ENCODE measurements at regions not wholly inside any gene's neighbourhood (a gene's known extent, or its start where the extent isn't known, plus 50 kb on each side); places are given as distances from the start of the nearest gene placed in this dataset.
"Not testable (repeated sequence)": the region's sequence is repeated elsewhere in the genome, so short reads cannot be mapped to it uniquely, and the experiment has no call there.

DNA sequence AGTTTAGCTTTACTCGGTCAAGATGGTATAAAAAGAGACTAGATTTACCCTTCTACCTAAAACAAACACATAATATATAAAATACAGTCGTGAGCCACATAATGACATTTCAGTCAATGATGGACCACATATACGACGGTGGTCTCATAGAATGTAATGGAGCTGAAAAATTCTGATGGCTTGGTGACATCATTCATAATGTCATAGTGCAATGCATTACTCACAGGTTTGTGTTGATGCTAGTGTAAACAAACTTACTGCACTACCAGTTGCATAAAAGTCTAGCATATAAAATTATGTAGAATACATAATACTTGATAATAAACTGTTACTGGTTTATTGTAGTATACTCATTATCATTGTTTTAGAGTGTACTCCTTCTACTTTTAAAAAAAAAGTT lies 115.9 kb upstream of the GDNF start:
- no peaks in the 10 kb centered on the region for H3K27me3 ChIP-seq
- 90% methylated on average over 4 of the region's 4 CpGs for WGBS

DNA sequence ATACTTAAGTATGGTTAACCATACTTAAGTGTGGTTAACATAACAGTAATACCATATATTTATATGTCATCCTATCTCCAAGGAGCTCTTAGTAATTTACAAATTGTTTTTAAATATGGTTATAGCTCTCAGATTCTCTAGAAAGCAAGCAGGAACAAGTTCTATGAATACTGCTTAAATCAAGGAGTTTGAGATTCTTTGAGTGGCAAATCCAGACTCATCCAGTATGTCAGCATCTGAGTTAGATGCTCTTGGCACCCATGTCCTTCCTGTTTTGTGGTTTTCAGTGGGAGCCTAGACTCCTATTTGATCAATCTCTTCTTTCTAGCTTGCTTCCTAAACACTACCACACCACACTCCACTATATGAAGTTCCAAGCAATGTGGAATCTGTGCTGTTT lies 114.7 kb upstream of the GDNF start:
- no peak for DNase-seq (ENCODE audit: extremely low spot score)
- Histone ChIP-seq H3K36me3 (no peaks in the 10 kb centered on the region), H3K27me3 (no peaks in the 10 kb centered on the region), H3K4me3 (no peak overlapping the region), H3K27ac (replicated peaks in 1 of 4) (no peak overlapping the region), H3K9me3 (peaks cover 0 to 21% (median 13%) of the 10 kb centered on the region in 4 donors), H3K4me1 (no peaks in the 10 kb centered on the region)
- intact Hi-C loops (cut with DNase I): no loop called here
- no peak for TF ChIP-seq EP300 (IDR thresholded peaks at IDR 0.05)
- TF ChIP-seq POLR2A (IDR thresholded peaks at IDR 0.05; ENCODE audit: low read depth): no peak
- TF ChIP-seq, protein P1, sequence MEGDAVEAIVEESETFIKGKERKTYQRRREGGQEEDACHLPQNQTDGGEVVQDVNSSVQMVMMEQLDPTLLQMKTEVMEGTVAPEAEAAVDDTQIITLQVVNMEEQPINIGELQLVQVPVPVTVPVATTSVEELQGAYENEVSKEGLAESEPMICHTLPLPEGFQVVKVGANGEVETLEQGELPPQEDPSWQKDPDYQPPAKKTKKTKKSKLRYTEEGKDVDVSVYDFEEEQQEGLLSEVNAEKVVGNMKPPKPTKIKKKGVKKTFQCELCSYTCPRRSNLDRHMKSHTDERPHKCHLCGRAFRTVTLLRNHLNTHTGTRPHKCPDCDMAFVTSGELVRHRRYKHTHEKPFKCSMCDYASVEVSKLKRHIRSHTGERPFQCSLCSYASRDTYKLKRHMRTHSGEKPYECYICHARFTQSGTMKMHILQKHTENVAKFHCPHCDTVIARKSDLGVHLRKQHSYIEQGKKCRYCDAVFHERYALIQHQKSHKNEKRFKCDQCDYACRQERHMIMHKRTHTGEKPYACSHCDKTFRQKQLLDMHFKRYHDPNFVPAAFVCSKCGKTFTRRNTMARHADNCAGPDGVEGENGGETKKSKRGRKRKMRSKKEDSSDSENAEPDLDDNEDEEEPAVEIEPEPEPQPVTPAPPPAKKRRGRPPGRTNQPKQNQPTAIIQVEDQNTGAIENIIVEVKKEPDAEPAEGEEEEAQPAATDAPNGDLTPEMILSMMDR (IDR thresholded peaks at IDR 0.05): no peak
- TF ChIP-seq POLR2AphosphoS5 (IDR thresholded peaks at IDR 0.05): no peak

More for the DNA sequence above, 115.9 kb upstream of the GDNF start:
- no peak overlapping the region for H3K27ac ChIP-seq (replicated peaks in 1 of 4)
- TF ChIP-seq, protein P1 (IDR thresholded peaks at IDR 0.05): no peak
- TF ChIP-seq POLR2AphosphoS5 (IDR thresholded peaks at IDR 0.05): no peak
- no peak for TF ChIP-seq POLR2A (IDR thresholded peaks at IDR 0.05; ENCODE audit: low read depth)
- TF ChIP-seq EP300 (IDR thresholded peaks at IDR 0.05): no peak
- intact Hi-C loops (cut with DNase I): no loop called here
- DNase-seq (ENCODE audit: extremely low spot score): no peak
- no peak overlapping the region for H3K4me3 ChIP-seq
- peaks cover 0 to 25% (median 15%) of the 10 kb centered on the region in 4 donors for H3K9me3 ChIP-seq
- no peaks in the 10 kb centered on the region for H3K4me1 ChIP-seq
- H3K36me3 ChIP-seq: no peaks in the 10 kb centered on the region

DNA sequence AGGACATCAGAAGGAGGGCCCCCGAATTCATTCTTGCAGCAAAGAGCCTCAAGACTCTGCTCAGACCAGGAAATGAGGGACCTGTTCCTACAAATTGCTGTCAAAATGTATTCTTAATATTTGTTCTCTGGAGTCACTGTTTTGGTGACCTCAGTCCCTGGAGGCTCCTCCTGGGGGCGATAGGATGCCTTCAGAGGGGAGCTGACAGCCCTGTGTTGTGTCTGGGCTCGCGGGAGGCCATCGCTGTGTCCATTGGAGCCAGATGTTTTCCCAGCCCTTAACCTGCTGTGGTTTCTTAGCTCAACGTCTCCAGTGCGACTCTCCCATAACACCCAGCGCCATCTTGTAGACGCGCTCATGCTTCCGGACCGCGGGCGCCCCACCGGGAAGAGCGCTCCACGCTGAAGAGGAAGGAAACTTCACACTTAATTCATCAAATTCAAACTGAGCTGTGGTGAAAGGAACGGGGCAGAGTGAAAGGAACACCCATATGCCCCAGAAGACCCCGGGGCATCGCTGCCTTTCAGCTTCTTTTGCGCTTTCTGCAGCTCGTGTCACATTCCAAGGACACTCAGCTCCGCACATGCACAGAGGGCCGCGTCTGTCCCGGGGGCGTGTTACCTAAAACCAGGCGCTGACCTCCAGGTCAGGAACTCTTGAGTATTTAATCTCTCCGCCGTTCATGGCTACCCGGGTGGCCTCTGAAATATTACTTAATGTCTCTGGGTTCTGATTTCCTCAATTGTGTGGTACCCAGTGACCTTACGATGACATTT lies 112.3 kb upstream of the GDNF start:
- WGBS: 74% methylated on average over 32 of the region's 32 CpGs

DNA sequence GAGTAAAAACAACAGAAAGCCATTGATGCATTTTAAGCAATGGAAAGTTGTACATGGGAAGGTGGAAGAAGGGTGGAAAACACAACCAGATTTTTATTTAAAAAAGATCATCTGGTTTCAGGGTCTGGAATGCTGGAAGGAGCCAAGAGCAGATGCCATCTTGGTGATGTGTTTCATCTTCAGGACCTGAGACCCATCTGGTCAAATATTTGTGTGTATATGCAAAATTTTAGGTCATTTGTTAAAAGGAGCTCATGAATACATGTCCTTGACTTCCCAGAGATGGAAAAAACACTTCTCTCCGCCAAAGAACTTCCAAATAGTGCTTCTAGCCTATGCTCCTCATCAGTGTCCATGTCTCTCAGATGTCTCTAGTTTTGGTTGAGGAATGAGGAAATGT lies 110.6 kb upstream of the GDNF start:
- Histone ChIP-seq H3K36me3 (no peaks in the 10 kb centered on the region), H3K27me3 (no peaks in the 10 kb centered on the region), H3K4me1 (no peaks in the 10 kb centered on the region), H3K9me3 (no peaks in the 10 kb centered on the region), H3K27ac (replicated peaks in 1 of 4) (no peak overlapping the region), H3K4me3 (no peak overlapping the region)
- no peak for DNase-seq (ENCODE audit: extremely low spot score)
- TF ChIP-seq, protein P1 (IDR thresholded peaks at IDR 0.05): no peak
- TF ChIP-seq EP300 (IDR thresholded peaks at IDR 0.05) (no peak), POLR2AphosphoS5 (IDR thresholded peaks at IDR 0.05) (no peak), POLR2A (IDR thresholded peaks at IDR 0.05; ENCODE audit: low read depth) (no peak)
- intact Hi-C loops (cut with DNase I): no loop called here
- 92% methylated on average over 1 of the region's 1 CpG for WGBS

More for the DNA sequence above, 112.3 kb upstream of the GDNF start:
- DNase-seq (ENCODE audit: extremely low spot score): no peak
- H3K4me1 ChIP-seq: no peaks in the 10 kb centered on the region
- no peaks in the 10 kb centered on the region for H3K9me3 ChIP-seq
- H3K36me3 ChIP-seq: no peaks in the 10 kb centered on the region
- TF ChIP-seq, protein P1 (IDR thresholded peaks at IDR 0.05): no peak
- TF ChIP-seq POLR2AphosphoS5 (IDR thresholded peaks at IDR 0.05) (no peak), EP300 (IDR thresholded peaks at IDR 0.05) (no peak)
- no peak overlapping the region for H3K27ac ChIP-seq (replicated peaks in 1 of 4)
- no peak overlapping the region for H3K4me3 ChIP-seq
- H3K27me3 ChIP-seq: no peaks in the 10 kb centered on the region
- intact Hi-C loops (cut with DNase I): no loop called here

DNA sequence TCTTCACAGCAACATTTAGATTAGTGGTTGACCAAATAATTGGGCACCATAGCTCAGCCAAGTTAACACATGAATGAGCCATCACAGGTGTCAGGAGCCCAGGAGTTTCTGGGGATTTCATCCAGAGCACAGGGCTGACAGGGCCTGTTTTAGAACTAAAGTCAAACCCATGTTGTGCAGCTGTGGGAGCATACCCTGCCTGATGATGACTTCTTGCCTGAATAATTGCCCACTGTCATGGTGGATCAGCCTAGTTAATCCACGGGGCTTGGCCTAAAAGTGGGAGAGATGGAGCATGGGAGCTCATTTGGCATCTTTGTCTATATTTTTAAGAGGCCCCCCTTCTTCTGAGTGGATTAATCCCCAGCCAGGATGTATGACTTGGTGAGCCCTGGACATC lies 105.6 kb upstream of the GDNF start:
- Histone ChIP-seq H3K27me3 (no peaks in the 10 kb centered on the region), H3K4me1 (no peaks in the 10 kb centered on the region), H3K9me3 (no peaks in the 10 kb centered on the region), H3K27ac (replicated peaks in 1 of 4) (no peak overlapping the region), H3K4me3 (no peak overlapping the region), H3K36me3 (no peaks in the 10 kb centered on the region)
- no peak for TF ChIP-seq POLR2AphosphoS5 (IDR thresholded peaks at IDR 0.05)
- TF ChIP-seq POLR2A (IDR thresholded peaks at IDR 0.05; ENCODE audit: low read depth): no peak
- TF ChIP-seq EP300 (IDR thresholded peaks at IDR 0.05): no peak
- TF ChIP-seq, protein P1 (IDR thresholded peaks at IDR 0.05): no peak
- intact Hi-C loops (cut with DNase I): no loop called here
- peak; percentile 80 for DNase-seq (ENCODE audit: extremely low spot score)
- WGBS: 67% methylated on average over 1 of the region's 1 CpG

DNA sequence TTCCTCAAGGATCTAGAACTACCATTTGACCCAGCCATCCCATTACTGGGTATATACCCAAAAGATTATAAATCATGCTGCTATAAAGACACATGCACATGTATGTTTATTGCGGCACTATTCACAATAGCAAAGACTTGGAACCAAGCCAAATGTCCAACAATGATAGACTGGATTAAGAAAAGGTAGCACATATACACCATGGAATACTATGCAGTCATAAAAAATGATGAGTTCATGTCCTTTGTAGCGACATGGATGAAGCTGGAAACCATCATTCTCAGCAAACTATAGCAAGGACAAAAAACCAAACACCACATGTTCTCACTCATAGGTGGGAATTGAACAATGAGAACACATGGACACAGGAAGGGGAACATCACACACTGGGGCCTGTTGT lies 103.3 kb upstream of the GDNF start:
- H3K4me1 ChIP-seq; intact Hi-C loops (cut with DNase I); H3K9me3 ChIP-seq; H3K27ac ChIP-seq (replicated peaks in 1 of 4); H3K36me3 ChIP-seq; H3K4me3 ChIP-seq; DNase-seq (ENCODE audit: extremely low spot score); H3K27me3 ChIP-seq: not testable (repeated sequence)
- WGBS: 87% methylated on average over 2 of the region's 2 CpGs
